A549 (cell line): ENCODE measurements at regions not wholly inside any gene's neighbourhood (a gene's known extent, or its start where the extent isn't known, plus 50 kb on each side); places are given as distances from the start of the nearest gene placed in this dataset.

Source experiments
- ATAC-seq, 2 experiments: fragments of 200-7000 bp in 1 of 2; fragments of >200 bp in 1 of 2; cut with Nextera tagmentation in 1 of 2; cut with Tn5 transposase in 1 of 2; 3 replicates each; pipeline versions ENCODE4 v1.8.0 to v1.9.1; 2018 to 2020; ENCODE audit warnings: mild to moderate bottlenecking in 1 of 2, moderate library complexity in 1 of 2
- CTCF ChIA-PET: fragments of 300-600 bp; sonication (Branson Sonifier 250); formaldehyde crosslinking; extraction: SDS; loops from one replicate; lab custom pipeline; 2021; ENCODE audit warnings: antibody characterized with exemption, inconsistent platforms; lab: Yijun Ruan, JAX
- POLR2A ChIA-PET: fragments of 350-600 bp; formaldehyde crosslinking; extraction: SDS; loops from one replicate; lab custom pipeline; 2021; ENCODE audit warnings: antibody characterized with exemption, inconsistent platforms; lab: Yijun Ruan, JAX
- DNase-seq, 2 experiments: peaks; one replicate each; pipeline versions ENCODE4 v3.0.0 to v3.0.0-alpha.2; 2011 to 2016; ENCODE audit warnings: low read depth in 1 of 2, low spot score in 1 of 2
- FAIRE-seq: peaks from 2 replicates; lab custom pipeline; 2011; peaks lifted over from hg19 to GRCh38; lab: Jason Lieb, UNC
- H3K27ac ChIP-seq, 2 experiments: fragments of >200 bp; sonication (Bioruptor Twin); formaldehyde crosslinking; 3 replicates each; pipeline ENCODE4 v1.5.1; 2016 to 2017
- H3K4me1 ChIP-seq: fragments of >200 bp; sonication (Bioruptor Twin); formaldehyde crosslinking; 3 replicates; pipeline ENCODE4 v1.6.1; 2016
- H3K4me2 ChIP-seq: fragments of >200 bp; sonication (Bioruptor Twin); formaldehyde crosslinking; 3 replicates; pipeline ENCODE4 v1.6.1; 2016
- H3K4me3 ChIP-seq: fragments of >200 bp; sonication (Bioruptor Twin); formaldehyde crosslinking; 3 replicates; pipeline ENCODE4 v1.5.1; 2016
- H3K9me3 ChIP-seq: fragments of >200 bp; sonication (Bioruptor Twin); formaldehyde crosslinking; 3 replicates; pipeline ENCODE4 v1.6.1; 2016
- BHLHE40 ChIP-seq: IDR thresholded peaks from 2 replicates; pipeline ENCODE4 v1.6.1; 2012; ENCODE audit warnings: low read depth, low read length, inconsistent platforms
- CBX8 ChIP-seq: fragments of 200-600 bp; sonication (generic); IDR thresholded peaks from 2 replicates; pipeline ENCODE4 v1.6.1; 2016
- CEBPB ChIP-seq, 2 experiments: fragments of >200 bp in 1 of 2; sonication (Bioruptor Twin) in 1 of 2; formaldehyde crosslinking in 1 of 2; IDR thresholded peaks; 2 replicates each; pipeline ENCODE4 v1.6.1; 2012 to 2016
- FOSB ChIP-seq: fragments of 250-450 bp; sonication (Bioruptor Pico); IDR thresholded peaks from 2 replicates; pipeline ENCODE4 v1.5.0; 2020; ENCODE audit warnings: mild to moderate bottlenecking, moderate library complexity
- GATA3 ChIP-seq: IDR thresholded peaks from 2 replicates; pipeline ENCODE4 v1.6.1; 2012; ENCODE audit warnings: borderline replicate concordance
- HOXB5 ChIP-seq: fragments of 250-450 bp; sonication (Bioruptor Pico); IDR thresholded peaks from 2 replicates; pipeline ENCODE4 v1.5.0; 2020; ENCODE audit warnings: mild to moderate bottlenecking, moderate library complexity
- JUN ChIP-seq, 2 experiments: fragments of >200 bp; sonication (Bioruptor Twin); formaldehyde crosslinking; IDR thresholded peaks; 2 replicates in 1 of 2; 3 replicates in 1 of 2; pipeline ENCODE4 v1.6.1; 2016 to 2017
- JUNB ChIP-seq: fragments of >200 bp; sonication (Bioruptor Twin); formaldehyde crosslinking; IDR thresholded peaks from 2 replicates; pipeline ENCODE4 v1.6.1; 2016
- MAZ ChIP-seq: fragments of 150-350 bp; IDR thresholded peaks from 2 replicates; pipeline ENCODE4 v1.6.1; 2014; ENCODE audit warnings: antibody characterized with exemption, low read depth, low read length, borderline replicate concordance
- NPAS2 ChIP-seq: fragments of 250-450 bp; sonication (Bioruptor Pico); IDR thresholded peaks from 2 replicates; pipeline ENCODE4 v1.8.0; 2022; ENCODE audit warnings: mild to moderate bottlenecking, moderate library complexity, borderline replicate concordance
- POLR2AphosphoS2 ChIP-seq: conservative IDR thresholded peaks from 2 replicates; pipeline ENCODE4 v1.6.1; 2012; ENCODE audit warnings: low read length, improper control_type of control experiment, inconsistent platforms
- RARB ChIP-seq: fragments of 250-450 bp; sonication (Bioruptor Pico); IDR thresholded peaks from 2 replicates; pipeline ENCODE4 v1.8.0; 2021; ENCODE audit warnings: mild to moderate bottlenecking, moderate library complexity
- WGBS: methylation state at CpG from one replicate; pipeline ENCODE4 v1.1.6; 2017; ENCODE audit errors: missing lambda C conversion rate; 5-methylcytosine and 5-hydroxymethylcytosine counted together
- TF ChIP-seq, protein P1 (sequence below): fragments of 150-350 bp; IDR thresholded peaks from 2 replicates; pipeline ENCODE4 v1.6.1; 2014; ENCODE audit warnings: low read depth, mild to moderate bottlenecking, low read length
- TF ChIP-seq, protein P2 (sequence below): fragments of >200 bp; sonication (Bioruptor Twin); formaldehyde crosslinking; IDR thresholded peaks from 2 replicates; pipeline ENCODE4 v1.6.1; 2016
- TF ChIP-seq, protein P3 (sequence below): fragments of 450-650 bp; IDR thresholded peaks from 2 replicates; pipeline ENCODE4 v1.6.1; 2014; ENCODE audit warnings: antibody characterized with exemption
- TF ChIP-seq, protein P4 (sequence below): fragments of 200-600 bp; sonication (generic); IDR thresholded peaks from 2 replicates; pipeline ENCODE4 v1.6.1; 2016; ENCODE audit warnings: antibody characterized with exemption, mild to moderate bottlenecking, moderate library complexity
- TF ChIP-seq, protein P5 (sequence below): fragments of 250-450 bp; sonication (Bioruptor Pico); IDR thresholded peaks from 2 replicates; pipeline ENCODE4 v1.5.0; 2020; ENCODE audit warnings: low read depth, mild to moderate bottlenecking, moderate library complexity
- TF ChIP-seq, protein P6 (sequence below): IDR thresholded peaks from 2 replicates; pipeline ENCODE4 v1.6.1; 2012; ENCODE audit warnings: low read depth, borderline replicate concordance

DNA sequence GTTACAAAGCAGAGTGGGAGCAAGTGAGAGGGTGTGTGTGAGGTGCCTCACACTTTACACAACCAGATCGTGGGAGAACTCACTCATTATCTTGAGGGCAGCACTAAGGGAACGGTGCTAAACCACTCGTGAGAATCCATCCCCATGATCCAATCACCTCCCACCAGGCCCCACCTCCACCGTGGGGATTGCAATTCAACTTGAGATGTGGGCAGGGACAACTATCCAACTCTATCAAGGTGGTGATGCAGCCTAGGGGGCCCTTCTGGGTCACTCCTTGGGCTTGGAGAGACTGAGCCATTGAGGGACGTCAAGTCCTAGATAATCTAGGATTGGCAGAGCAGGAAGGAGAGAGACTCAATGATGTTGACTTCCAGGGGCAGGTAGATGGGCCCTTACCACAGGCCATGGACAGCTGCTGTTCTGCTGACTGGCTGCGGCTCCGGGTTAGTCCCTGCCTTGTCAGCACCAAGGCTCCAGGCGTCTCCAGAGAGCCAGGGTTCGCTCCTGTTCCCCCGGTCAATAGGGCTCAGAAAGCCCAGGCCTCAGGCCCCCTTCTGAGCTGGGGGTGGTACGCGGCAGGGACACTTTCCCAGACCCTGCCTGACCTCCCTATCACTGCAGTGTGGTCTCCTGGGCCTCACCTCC is 193.2 kb upstream of the HS6ST1 start:
- TF ChIP-seq GATA3: no peak
- TF ChIP-seq, protein P1, sequence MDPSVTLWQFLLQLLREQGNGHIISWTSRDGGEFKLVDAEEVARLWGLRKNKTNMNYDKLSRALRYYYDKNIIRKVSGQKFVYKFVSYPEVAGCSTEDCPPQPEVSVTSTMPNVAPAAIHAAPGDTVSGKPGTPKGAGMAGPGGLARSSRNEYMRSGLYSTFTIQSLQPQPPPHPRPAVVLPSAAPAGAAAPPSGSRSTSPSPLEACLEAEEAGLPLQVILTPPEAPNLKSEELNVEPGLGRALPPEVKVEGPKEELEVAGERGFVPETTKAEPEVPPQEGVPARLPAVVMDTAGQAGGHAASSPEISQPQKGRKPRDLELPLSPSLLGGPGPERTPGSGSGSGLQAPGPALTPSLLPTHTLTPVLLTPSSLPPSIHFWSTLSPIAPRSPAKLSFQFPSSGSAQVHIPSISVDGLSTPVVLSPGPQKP: no peak
- DNase-seq (no peak), FAIRE-seq (no peak), ATAC-seq (no peak)
- Histone ChIP-seq H3K4me3 (no peak overlapping the region), H3K4me2 (no peak overlapping the region), H3K4me1 (no peaks in the 10 kb centered on the region), H3K27ac (no peak overlapping the region), H3K9me3 (peaks cover 3% of the 10 kb centered on the region; the same call in 1 of the 3 replicates)
- 55% methylated on average over 10 of the region's 12 CpGs for WGBS
- POLR2A ChIA-PET: no interaction called here
- CTCF ChIA-PET: no interaction called here

DNA sequence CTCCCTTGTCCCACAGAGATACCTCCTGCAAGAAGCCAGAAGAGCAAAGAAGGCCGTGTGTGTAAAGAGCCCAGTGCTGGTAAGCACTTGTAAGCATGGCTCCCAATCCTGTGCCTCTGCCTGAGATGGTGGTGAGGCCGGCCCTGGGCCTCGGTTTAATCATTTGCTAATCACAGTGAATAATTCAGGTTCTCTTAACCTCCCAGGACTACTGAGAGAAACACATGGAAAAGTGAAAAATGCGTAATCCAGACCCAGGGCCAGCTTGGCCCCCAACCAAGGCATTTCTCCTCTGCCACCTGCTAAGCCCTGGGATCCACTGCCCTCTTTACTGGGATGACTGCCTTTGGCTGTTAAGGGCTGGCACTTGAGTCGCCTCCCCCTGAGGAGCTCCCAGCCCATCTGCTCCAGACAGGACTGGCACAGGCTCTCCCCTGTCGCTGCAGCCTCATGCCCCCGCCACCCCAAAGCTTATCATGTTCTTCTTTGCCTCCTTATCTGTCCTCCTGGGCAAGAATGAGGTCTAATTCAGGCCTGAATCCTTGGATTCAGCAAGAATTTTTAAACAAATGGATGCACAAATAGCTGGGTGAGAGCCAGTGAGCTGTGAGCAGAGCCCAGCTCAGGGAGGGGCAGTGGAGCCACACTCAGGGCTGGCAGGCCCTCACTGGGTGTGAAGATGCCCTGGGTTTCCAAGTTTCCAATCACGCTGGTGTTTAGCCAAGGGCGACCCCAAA is 193.9 kb upstream of the HS6ST1 start:
- no peaks in the 10 kb centered on the region for H3K4me1 ChIP-seq
- TF ChIP-seq POLR2AphosphoS2 (no peak), JUNB (no peak), FOSB (CRISPR knock-in tag) (no peak), CBX8 (no peak), HOXB5 (CRISPR knock-in tag) (no peak), RARB (CRISPR knock-in tag) (no peak), BHLHE40 (no peak)
- TF ChIP-seq, protein P2, sequence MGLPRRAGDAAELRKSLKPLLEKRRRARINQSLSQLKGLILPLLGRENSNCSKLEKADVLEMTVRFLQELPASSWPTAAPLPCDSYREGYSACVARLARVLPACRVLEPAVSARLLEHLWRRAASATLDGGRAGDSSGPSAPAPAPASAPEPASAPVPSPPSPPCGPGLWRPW: no peak
- TF ChIP-seq, protein P3, sequence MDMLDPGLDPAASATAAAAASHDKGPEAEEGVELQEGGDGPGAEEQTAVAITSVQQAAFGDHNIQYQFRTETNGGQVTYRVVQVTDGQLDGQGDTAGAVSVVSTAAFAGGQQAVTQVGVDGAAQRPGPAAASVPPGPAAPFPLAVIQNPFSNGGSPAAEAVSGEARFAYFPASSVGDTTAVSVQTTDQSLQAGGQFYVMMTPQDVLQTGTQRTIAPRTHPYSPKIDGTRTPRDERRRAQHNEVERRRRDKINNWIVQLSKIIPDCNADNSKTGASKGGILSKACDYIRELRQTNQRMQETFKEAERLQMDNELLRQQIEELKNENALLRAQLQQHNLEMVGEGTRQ: no peak
- TF ChIP-seq, protein P4, sequence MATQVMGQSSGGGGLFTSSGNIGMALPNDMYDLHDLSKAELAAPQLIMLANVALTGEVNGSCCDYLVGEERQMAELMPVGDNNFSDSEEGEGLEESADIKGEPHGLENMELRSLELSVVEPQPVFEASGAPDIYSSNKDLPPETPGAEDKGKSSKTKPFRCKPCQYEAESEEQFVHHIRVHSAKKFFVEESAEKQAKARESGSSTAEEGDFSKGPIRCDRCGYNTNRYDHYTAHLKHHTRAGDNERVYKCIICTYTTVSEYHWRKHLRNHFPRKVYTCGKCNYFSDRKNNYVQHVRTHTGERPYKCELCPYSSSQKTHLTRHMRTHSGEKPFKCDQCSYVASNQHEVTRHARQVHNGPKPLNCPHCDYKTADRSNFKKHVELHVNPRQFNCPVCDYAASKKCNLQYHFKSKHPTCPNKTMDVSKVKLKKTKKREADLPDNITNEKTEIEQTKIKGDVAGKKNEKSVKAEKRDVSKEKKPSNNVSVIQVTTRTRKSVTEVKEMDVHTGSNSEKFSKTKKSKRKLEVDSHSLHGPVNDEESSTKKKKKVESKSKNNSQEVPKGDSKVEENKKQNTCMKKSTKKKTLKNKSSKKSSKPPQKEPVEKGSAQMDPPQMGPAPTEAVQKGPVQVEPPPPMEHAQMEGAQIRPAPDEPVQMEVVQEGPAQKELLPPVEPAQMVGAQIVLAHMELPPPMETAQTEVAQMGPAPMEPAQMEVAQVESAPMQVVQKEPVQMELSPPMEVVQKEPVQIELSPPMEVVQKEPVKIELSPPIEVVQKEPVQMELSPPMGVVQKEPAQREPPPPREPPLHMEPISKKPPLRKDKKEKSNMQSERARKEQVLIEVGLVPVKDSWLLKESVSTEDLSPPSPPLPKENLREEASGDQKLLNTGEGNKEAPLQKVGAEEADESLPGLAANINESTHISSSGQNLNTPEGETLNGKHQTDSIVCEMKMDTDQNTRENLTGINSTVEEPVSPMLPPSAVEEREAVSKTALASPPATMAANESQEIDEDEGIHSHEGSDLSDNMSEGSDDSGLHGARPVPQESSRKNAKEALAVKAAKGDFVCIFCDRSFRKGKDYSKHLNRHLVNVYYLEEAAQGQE: no peak
- H3K4me3 ChIP-seq: no peak overlapping the region
- DNase-seq (no peak), FAIRE-seq (no peak), ATAC-seq (no peak)
- peaks cover 3% of the 10 kb centered on the region; the same call in 1 of the 3 replicates for H3K9me3 ChIP-seq
- H3K4me2 ChIP-seq: no peak overlapping the region
- WGBS: 59% methylated on average over 7 of the region's 9 CpGs
- H3K27ac ChIP-seq: no peak overlapping the region
- POLR2A ChIA-PET: no interaction called here
- CTCF ChIA-PET: no interaction called here

DNA sequence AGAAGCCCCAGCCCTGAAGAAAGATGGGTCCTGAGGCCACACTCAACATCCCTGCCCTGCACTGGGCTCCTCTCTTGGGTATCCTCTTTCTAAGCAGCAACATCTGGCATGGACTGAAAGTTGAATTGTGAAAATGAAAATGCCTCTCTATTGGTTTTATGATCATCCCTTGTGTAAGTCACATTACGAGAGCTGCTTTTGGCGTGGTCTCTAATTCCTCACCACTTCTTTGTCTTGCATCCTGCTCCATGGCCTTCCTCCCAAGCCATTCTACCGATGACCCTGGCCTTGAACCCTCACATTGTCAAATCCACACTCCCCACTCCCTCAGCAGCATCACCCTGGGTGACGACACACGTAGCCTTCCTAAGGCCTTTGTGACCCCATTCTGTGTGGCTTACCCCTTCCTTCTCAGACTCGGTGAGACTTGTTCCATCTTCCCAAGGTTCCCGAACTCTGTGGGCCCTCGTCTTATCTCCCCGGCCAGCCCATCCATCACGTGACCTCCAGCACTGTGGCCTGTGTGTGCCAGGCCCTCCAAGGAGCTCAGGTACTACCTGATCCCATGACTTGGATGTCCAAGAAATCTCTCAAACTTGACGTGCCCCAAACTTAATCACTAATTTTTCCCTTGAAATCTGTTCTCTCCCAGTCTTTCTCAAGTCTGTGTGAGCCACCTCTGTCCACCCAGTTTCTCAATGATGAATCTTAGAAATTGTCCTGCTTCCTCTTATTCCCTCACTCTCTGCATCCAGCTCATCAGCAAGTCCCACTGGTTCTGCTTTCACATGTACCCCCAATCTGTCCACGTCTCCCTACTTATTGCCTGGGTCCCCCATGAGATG is 194.7 kb upstream of the HS6ST1 start:
- TF ChIP-seq CBX8 (no peak), MAZ (no peak), BHLHE40 (no peak), CEBPB (IDR thresholded peaks at IDR 0.05) (no peak), JUNB (no peak), GATA3 (no peak), JUN (IDR thresholded peaks at IDR 0.05) (no peak), NPAS2 (no peak)
- TF ChIP-seq, protein P5, sequence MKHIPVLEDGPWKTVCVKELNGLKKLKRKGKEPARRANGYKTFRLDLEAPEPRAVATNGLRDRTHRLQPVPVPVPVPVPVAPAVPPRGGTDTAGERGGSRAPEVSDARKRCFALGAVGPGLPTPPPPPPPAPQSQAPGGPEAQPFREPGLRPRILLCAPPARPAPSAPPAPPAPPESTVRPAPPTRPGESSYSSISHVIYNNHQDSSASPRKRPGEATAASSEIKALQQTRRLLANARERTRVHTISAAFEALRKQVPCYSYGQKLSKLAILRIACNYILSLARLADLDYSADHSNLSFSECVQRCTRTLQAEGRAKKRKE: no peak
- TF ChIP-seq, protein P1: no peak
- TF ChIP-seq, protein P6, sequence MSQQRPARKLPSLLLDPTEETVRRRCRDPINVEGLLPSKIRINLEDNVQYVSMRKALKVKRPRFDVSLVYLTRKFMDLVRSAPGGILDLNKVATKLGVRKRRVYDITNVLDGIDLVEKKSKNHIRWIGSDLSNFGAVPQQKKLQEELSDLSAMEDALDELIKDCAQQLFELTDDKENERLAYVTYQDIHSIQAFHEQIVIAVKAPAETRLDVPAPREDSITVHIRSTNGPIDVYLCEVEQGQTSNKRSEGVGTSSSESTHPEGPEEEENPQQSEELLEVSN: no peak
- peaks cover 3% of the 10 kb centered on the region; the same call in 1 of the 3 replicates for H3K9me3 ChIP-seq
- no peak for DNase-seq
- H3K4me1 ChIP-seq: no peaks in the 10 kb centered on the region
- no peak for FAIRE-seq
- no peak overlapping the region for H3K4me3 ChIP-seq
- CTCF ChIA-PET: no interaction called here
- H3K27ac ChIP-seq: no peak overlapping the region
- H3K4me2 ChIP-seq: no peak overlapping the region
- 46% methylated on average over 12 of the region's 12 CpGs for WGBS
- ATAC-seq: no peak
- POLR2A ChIA-PET: no interaction called here
